ENCODE measurements at regions not wholly inside any gene's neighbourhood (a gene's known extent, or its start where the extent isn't known, plus 50 kb on each side); places are given as distances from the start of the nearest gene placed in this dataset.

GRCh38 chr17:28247671-28248555 is 71.1 kb upstream of the TMEM97 start:
- TF ChIP-seq CTCF (IDR thresholded peaks at IDR 0.05): no peak
- TF ChIP-seq POLR2A (IDR thresholded peaks at IDR 0.05): no peak
- no peak for TF ChIP-seq EP300 (IDR thresholded peaks at IDR 0.05)

All from ovary (tissue), 3 donors.